ENCODE measurements at regions not wholly inside any gene's neighbourhood (a gene's known extent, or its start where the extent isn't known, plus 50 kb on each side); places are given as distances from the start of the nearest gene placed in this dataset.

- TF ChIP-seq CTCF (IDR thresholded peaks at IDR 0.05; ENCODE audit: insufficient read depth, low read length, poor library complexity, severe bottlenecking) = no peak
- TF ChIP-seq EZH2phosphoT487 (conservative IDR thresholded peaks at IDR 0.05; ENCODE audit: low read length) = no peak
These were observed 252.5 kb downstream of the TLE4 start for GRCh38 chr9:79824265-79824664.
